ENCODE measurements at regions not wholly inside any gene's neighbourhood (a gene's known extent, or its start where the extent isn't known, plus 50 kb on each side); places are given as distances from the start of the nearest gene placed in this dataset.
A peak's percentile ranks its signal among the peaks of the same experiment; 100 is the strongest.

GRCh38 chr6:22826961-22827360 is 257.6 kb downstream of the HDGFL1 start:
- TF ChIP-seq CTCF (conservative IDR thresholded peaks at IDR 0.05) = no peak
- Mint-ChIP-seq H3K36me3 (no peaks in the 10 kb centered on the region), H3K4me3 (no peak overlapping the region), H3K27ac (no peak overlapping the region), H3K9me3 (no peaks in the 10 kb centered on the region), H3K4me1 (ENCODE audit: unreplicated experiment) (peaks cover 25% of the 10 kb centered on the region), H3K27me3 (no peaks in the 10 kb centered on the region)
- DNase-seq (ENCODE audit: extremely low spot score, unreplicated experiment) = no peak

GRCh38 chr6:22827760-22828159 is 258.4 kb downstream of the HDGFL1 start:
- no peak for DNase-seq (ENCODE audit: extremely low spot score, unreplicated experiment)
- H3K27me3 Mint-ChIP-seq = no peaks in the 10 kb centered on the region
- no peak overlapping the region for H3K4me3 Mint-ChIP-seq
- H3K36me3 Mint-ChIP-seq = no peaks in the 10 kb centered on the region
- no peak for TF ChIP-seq CTCF (conservative IDR thresholded peaks at IDR 0.05)
- H3K9me3 Mint-ChIP-seq = peaks cover 1% of the 10 kb centered on the region
- peak overlapping the region; percentile 76 for H3K27ac Mint-ChIP-seq
- peaks cover 25% of the 10 kb centered on the region for H3K4me1 Mint-ChIP-seq (ENCODE audit: unreplicated experiment)

- peaks cover 5% of the 10 kb centered on the region for H3K9me3 Mint-ChIP-seq
- peak overlapping the region; percentile 76 for H3K27ac Mint-ChIP-seq
- no peaks in the 10 kb centered on the region for H3K27me3 Mint-ChIP-seq
- DNase-seq (ENCODE audit: extremely low spot score, unreplicated experiment) = no peak
- TF ChIP-seq CTCF (conservative IDR thresholded peaks at IDR 0.05) = peak; percentile 84
- peak overlapping the region; percentile 37 for H3K4me3 Mint-ChIP-seq
- no peaks in the 10 kb centered on the region for H3K36me3 Mint-ChIP-seq
- H3K4me1 Mint-ChIP-seq (ENCODE audit: unreplicated experiment) = peaks cover 25% of the 10 kb centered on the region
Measured at GRCh38 chr6:22828179-22829062, 259.1 kb downstream of the HDGFL1 start.

- no peak overlapping the region for H3K27ac Mint-ChIP-seq
- no peak for TF ChIP-seq CTCF (conservative IDR thresholded peaks at IDR 0.05)
- peaks cover 25% of the 10 kb centered on the region for H3K4me1 Mint-ChIP-seq (ENCODE audit: unreplicated experiment)
- peak overlapping the region; percentile 2 for H3K4me3 Mint-ChIP-seq
- DNase-seq (ENCODE audit: extremely low spot score, unreplicated experiment) = no peak
- H3K36me3 Mint-ChIP-seq = no peaks in the 10 kb centered on the region
- no peaks in the 10 kb centered on the region for H3K27me3 Mint-ChIP-seq
- peaks cover 5% of the 10 kb centered on the region for H3K9me3 Mint-ChIP-seq
Measured at GRCh38 chr6:22829070-22829469, 259.7 kb downstream of the HDGFL1 start.

GRCh38 chr6:22830463-22830862 is 261.1 kb downstream of the HDGFL1 start:
- H3K9me3 Mint-ChIP-seq = peaks cover 5% of the 10 kb centered on the region
- H3K27ac Mint-ChIP-seq = no peak overlapping the region
- no peak for DNase-seq (ENCODE audit: extremely low spot score, unreplicated experiment)
- no peak for TF ChIP-seq CTCF (conservative IDR thresholded peaks at IDR 0.05)
- no peaks in the 10 kb centered on the region for H3K27me3 Mint-ChIP-seq
- peaks cover 25% of the 10 kb centered on the region for H3K4me1 Mint-ChIP-seq (ENCODE audit: unreplicated experiment)
- H3K36me3 Mint-ChIP-seq = peaks cover 5% of the 10 kb centered on the region
- H3K4me3 Mint-ChIP-seq = no peak overlapping the region

All from type B pancreatic cell (in vitro differentiated cells).